Mesendoderm (in vitro differentiated cells): ENCODE measurements at regions not wholly inside any gene's neighbourhood (a gene's known extent, or its start where the extent isn't known, plus 50 kb on each side); places are given as distances from the start of the nearest gene placed in this dataset.
A peak's percentile ranks its signal among the peaks of the same experiment; 100 is the strongest.

Source experiments
- DNase-seq: peaks from one replicate; pipeline ENCODE4 v3.0.0; 2013
- H2AK5ac ChIP-seq: 2 replicates; pipeline ENCODE4 v1.6.1; 2013; ENCODE audit warnings: low read length, inconsistent platforms
- H2BK120ac ChIP-seq: 2 replicates; pipeline ENCODE4 v1.6.1; 2013; ENCODE audit warnings: low read depth, mild to moderate bottlenecking, low read length, moderate library complexity, mixed read lengths
- H2BK15ac ChIP-seq: replicated peaks from 2 replicates; pipeline ENCODE4 v1.6.1; 2013; ENCODE audit warnings: low read depth, mild to moderate bottlenecking, moderate library complexity
- H2BK5ac ChIP-seq: 2 replicates; pipeline ENCODE4 v1.6.1; 2013; ENCODE audit warnings: low read length, inconsistent platforms
- H3K18ac ChIP-seq: 2 replicates; pipeline ENCODE4 v1.6.1; 2013; ENCODE audit warnings: mild to moderate bottlenecking, low read length, mixed read lengths
- H3K23ac ChIP-seq: one replicate; pipeline ENCODE4 v1.6.1; 2013; ENCODE audit warnings: low read length
- H3K27ac ChIP-seq: 2 replicates; pipeline ENCODE4 v1.5.1; 2013; ENCODE audit warnings: low read depth, mild to moderate bottlenecking, inconsistent platforms, low read length, moderate library complexity
- H3K27me3 ChIP-seq: 2 replicates; pipeline ENCODE4 v1.6.1; 2013; ENCODE audit warnings: low read length, control low read depth, mild to moderate bottlenecking, inconsistent platforms; ENCODE audit not compliant: insufficient read depth, poor library complexity
- H3K36me3 ChIP-seq: 2 replicates; pipeline ENCODE4 v1.6.1; 2013; ENCODE audit warnings: low read length, inconsistent platforms; ENCODE audit not compliant: control insufficient read depth, insufficient read depth
- H3K4ac ChIP-seq: one replicate; pipeline ENCODE4 v1.6.1; 2013; ENCODE audit warnings: low read depth, mild to moderate bottlenecking, low read length, moderate library complexity
- H3K4me1 ChIP-seq: 2 replicates; pipeline ENCODE4 v1.6.1; 2013; ENCODE audit warnings: low read depth, low read length, inconsistent platforms; ENCODE audit not compliant: control insufficient read depth
- H3K4me2 ChIP-seq: 2 replicates; pipeline ENCODE4 v1.6.1; 2013; ENCODE audit warnings: low read length
- H3K4me3 ChIP-seq: 2 replicates; pipeline ENCODE4 v1.5.1; 2013; ENCODE audit warnings: mild to moderate bottlenecking, low read length
- H3K56ac ChIP-seq: one replicate; pipeline ENCODE4 v1.6.1; 2013; ENCODE audit warnings: low read length
- H3K79me1 ChIP-seq: 2 replicates; pipeline ENCODE4 v1.6.1; 2013; ENCODE audit warnings: low read length, inconsistent platforms
- H3K79me2 ChIP-seq: 2 replicates; pipeline ENCODE4 v1.6.1; 2013; ENCODE audit warnings: mild to moderate bottlenecking, low read length; ENCODE audit not compliant: control insufficient read depth, insufficient read depth
- H3K9ac ChIP-seq: 2 replicates; pipeline ENCODE4 v1.6.1; 2013; ENCODE audit warnings: low read length, inconsistent platforms
- H4K5ac ChIP-seq: one replicate; pipeline ENCODE4 v1.6.1; 2013; ENCODE audit warnings: low read length
- H4K8ac ChIP-seq: one replicate; pipeline ENCODE4 v1.6.1; 2013; ENCODE audit warnings: low read depth, mild to moderate bottlenecking, control low read depth, low read length, moderate library complexity
- WGBS: extraction: QIAGEN DNeasy Blood & Tissue Kit; methylation state at CpG from one replicate; pipeline ENCODE4 v1.1.7; 2013; ENCODE audit warnings: low lambda C conversion rate, missing lambda C conversion rate; ENCODE audit not compliant: insufficient coverage; ENCODE audit errors: extremely low coverage; 5-methylcytosine and 5-hydroxymethylcytosine counted together

DNA sequence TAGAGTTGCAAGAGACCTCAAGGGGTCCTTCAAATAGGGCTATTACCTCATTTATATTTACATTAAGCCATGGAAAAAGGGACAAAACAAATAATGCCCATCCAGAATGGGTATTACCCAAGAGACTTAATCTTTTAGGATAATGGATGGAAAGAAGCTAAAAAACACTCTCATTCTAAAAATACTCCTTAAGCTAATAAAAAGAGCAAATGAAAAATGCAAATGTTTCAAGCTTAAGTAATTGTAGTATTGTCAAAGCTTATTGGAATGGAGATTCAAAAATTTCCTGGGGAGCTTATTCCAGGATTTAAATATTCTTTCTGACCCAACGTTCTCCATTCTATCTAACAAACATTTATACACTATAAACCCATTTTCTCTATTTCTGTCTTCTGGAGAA is 107.8 kb upstream of the SPIN4 start:
- H4K8ac ChIP-seq = no peak overlapping the region
- H2BK5ac ChIP-seq = no peak overlapping the region
- no peaks in the 10 kb centered on the region for H3K79me2 ChIP-seq
- H3K18ac ChIP-seq = no peak overlapping the region
- no peak overlapping the region for H2BK15ac ChIP-seq
- H4K5ac ChIP-seq = no peak overlapping the region
- H3K23ac ChIP-seq = no peak overlapping the region
- no peak overlapping the region for H3K4me3 ChIP-seq
- no peak overlapping the region for H3K9ac ChIP-seq
- H3K4me1 ChIP-seq = no peaks in the 10 kb centered on the region
- H2AK5ac ChIP-seq = no peak overlapping the region
- H3K36me3 ChIP-seq = no peaks in the 10 kb centered on the region
- no peaks in the 10 kb centered on the region for H3K79me1 ChIP-seq
- H3K4me2 ChIP-seq = no peak overlapping the region
- no peak overlapping the region for H2BK120ac ChIP-seq
- DNase-seq = no peak
- no peak overlapping the region for H3K27ac ChIP-seq
- WGBS = no CpG with 5 or more reads among the region's 1 CpG
- no peak overlapping the region for H3K4ac ChIP-seq
- no peak overlapping the region for H3K56ac ChIP-seq
- H3K27me3 ChIP-seq = no peaks in the 10 kb centered on the region

- H3K36me3 ChIP-seq = no peaks in the 10 kb centered on the region
- WGBS = no CpG with 5 or more reads among the region's 3 CpGs
- no peak overlapping the region for H3K4ac ChIP-seq
Measured at GRCh38 chrX:63453571-63453970, 102.4 kb upstream of the SPIN4 start.

DNA sequence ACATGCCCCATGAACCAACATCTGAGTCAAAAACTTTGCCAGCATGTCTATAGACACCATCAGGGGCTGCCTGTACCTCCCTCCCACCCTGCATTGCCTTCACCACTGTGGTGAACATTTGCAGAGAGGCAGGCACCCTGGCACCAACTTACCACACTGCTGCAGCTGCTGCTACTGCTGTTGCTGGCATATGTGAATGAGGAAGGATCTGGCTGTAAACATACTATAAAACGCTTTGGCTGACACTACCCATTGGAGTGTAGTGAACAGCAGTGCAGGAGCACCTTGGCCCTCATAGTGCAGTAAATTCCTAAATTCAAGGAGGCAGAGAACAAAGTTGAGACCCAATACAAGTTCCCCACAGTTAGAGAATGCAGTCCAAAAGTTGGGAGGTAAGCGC is 90.6 kb upstream of the SPIN4 start:
- no peak overlapping the region for H3K23ac ChIP-seq
- no peak overlapping the region for H3K4me3 ChIP-seq
- no peak overlapping the region for H4K5ac ChIP-seq
- no peak overlapping the region for H2BK120ac ChIP-seq
- no peak overlapping the region for H3K4me2 ChIP-seq
- H3K79me1 ChIP-seq = no peaks in the 10 kb centered on the region
- H3K27ac ChIP-seq = no peak overlapping the region
- H3K56ac ChIP-seq = no peak overlapping the region
- H3K36me3 ChIP-seq = no peaks in the 10 kb centered on the region
- no CpG with 5 or more reads among the region's 2 CpGs for WGBS
- no peak overlapping the region for H4K8ac ChIP-seq
- no peak overlapping the region for H3K9ac ChIP-seq
- H3K27me3 ChIP-seq = no peaks in the 10 kb centered on the region
- H3K18ac ChIP-seq = no peak overlapping the region
- DNase-seq = no peak
- H2BK15ac ChIP-seq = no peak overlapping the region
- H2AK5ac ChIP-seq = no peak overlapping the region
- H3K4ac ChIP-seq = no peak overlapping the region
- no peaks in the 10 kb centered on the region for H3K79me2 ChIP-seq
- no peaks in the 10 kb centered on the region for H3K4me1 ChIP-seq
- no peak overlapping the region for H2BK5ac ChIP-seq

More at GRCh38 chrX:63453571-63453970, 102.4 kb upstream of the SPIN4 start:
- Histone ChIP-seq H3K27ac (no peak overlapping the region), H2BK5ac (no peak overlapping the region), H2BK15ac (no peak overlapping the region), H2AK5ac (no peak overlapping the region), H3K23ac (no peak overlapping the region), H3K56ac (no peak overlapping the region), H3K27me3 (no peaks in the 10 kb centered on the region), H3K18ac (no peak overlapping the region), H3K4me3 (no peak overlapping the region), H3K9ac (no peak overlapping the region), H3K4me2 (no peak overlapping the region), H2BK120ac (no peak overlapping the region), H3K4me1 (no peaks in the 10 kb centered on the region), H3K79me2 (no peaks in the 10 kb centered on the region), H3K79me1 (no peaks in the 10 kb centered on the region), H4K8ac (no peak overlapping the region), H4K5ac (no peak overlapping the region)
- DNase-seq = no peak

DNA sequence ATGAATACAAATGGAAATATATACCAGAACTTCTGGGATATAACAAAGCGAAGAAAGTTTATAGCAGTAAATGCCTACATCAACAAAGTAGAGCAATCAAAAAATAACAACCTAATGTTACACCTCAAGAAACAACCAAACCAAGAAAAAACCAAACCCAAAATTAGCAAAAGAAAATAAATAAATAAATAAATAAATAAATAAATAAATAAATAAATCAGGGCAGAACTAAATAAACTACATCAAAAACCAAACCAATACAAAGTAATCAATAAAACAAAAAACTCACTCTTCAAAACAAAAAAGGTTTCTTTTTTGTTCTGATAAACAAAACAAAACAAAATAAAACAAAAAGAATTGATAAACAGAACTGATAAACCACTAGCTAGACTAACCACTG is 88.4 kb upstream of the SPIN4 start:
- H3K36me3 ChIP-seq = no peaks in the 10 kb centered on the region
- no CpG with 5 or more reads among the region's 1 CpG for WGBS

DNA sequence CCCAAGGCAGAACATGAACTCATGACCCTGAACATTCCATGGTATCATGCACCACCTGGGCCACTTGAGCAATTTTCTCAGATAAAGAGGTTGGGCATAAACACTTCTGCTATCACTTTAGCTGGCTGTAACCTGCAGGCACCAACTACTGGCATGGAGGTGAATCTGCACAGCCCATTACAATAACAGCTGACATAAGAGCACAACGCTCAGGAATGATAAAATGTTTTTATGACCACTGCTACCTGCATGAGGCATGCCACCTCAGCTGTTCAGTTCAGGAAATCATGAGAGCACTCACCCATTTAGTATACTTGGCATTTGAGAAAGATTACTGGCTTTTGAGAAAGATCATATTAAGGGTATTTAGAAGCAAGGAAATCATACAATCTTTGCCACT is 85.7 kb upstream of the SPIN4 start:
- no peak overlapping the region for H3K9ac ChIP-seq
- H2AK5ac ChIP-seq = no peak overlapping the region
- no peak overlapping the region for H3K23ac ChIP-seq
- no peak overlapping the region for H3K4me2 ChIP-seq
- H3K79me2 ChIP-seq = no peaks in the 10 kb centered on the region
- no peak overlapping the region for H2BK120ac ChIP-seq
- no CpG with 5 or more reads among the region's 1 CpG for WGBS
- H2BK5ac ChIP-seq = no peak overlapping the region
- H3K27ac ChIP-seq = no peak overlapping the region
- no peaks in the 10 kb centered on the region for H3K36me3 ChIP-seq
- no peaks in the 10 kb centered on the region for H3K27me3 ChIP-seq
- no peak for DNase-seq
- no peak overlapping the region for H3K4me3 ChIP-seq
- H3K4me1 ChIP-seq = no peaks in the 10 kb centered on the region
- H4K8ac ChIP-seq = no peak overlapping the region
- no peak overlapping the region for H3K4ac ChIP-seq
- no peak overlapping the region for H3K56ac ChIP-seq
- no peak overlapping the region for H3K18ac ChIP-seq
- H3K79me1 ChIP-seq = no peaks in the 10 kb centered on the region
- no peak overlapping the region for H2BK15ac ChIP-seq
- H4K5ac ChIP-seq = no peak overlapping the region

More for the DNA sequence above, 88.4 kb upstream of the SPIN4 start:
- Histone ChIP-seq H2BK120ac (no peak overlapping the region), H3K9ac (no peak overlapping the region), H3K23ac (no peak overlapping the region), H3K27me3 (no peaks in the 10 kb centered on the region), H4K8ac (no peak overlapping the region), H3K79me1 (no peaks in the 10 kb centered on the region), H4K5ac (no peak overlapping the region), H3K4me2 (no peak overlapping the region), H3K56ac (no peak overlapping the region), H2AK5ac (no peak overlapping the region), H3K18ac (no peak overlapping the region), H3K79me2 (no peaks in the 10 kb centered on the region), H2BK5ac (no peak overlapping the region), H3K4me1 (no peaks in the 10 kb centered on the region), H3K27ac (no peak overlapping the region), H2BK15ac (no peak overlapping the region), H3K4ac (no peak overlapping the region), H3K4me3 (no peak overlapping the region)
- DNase-seq = no peak

- Histone ChIP-seq H3K79me1 (no peaks in the 10 kb centered on the region), H2AK5ac (no peak overlapping the region), H3K56ac (peak overlapping the region; percentile 49), H3K4me1 (no peaks in the 10 kb centered on the region), H3K23ac (no peak overlapping the region), H3K27ac (peak overlapping the region; percentile 86), H3K4ac (no peak overlapping the region), H3K9ac (no peak overlapping the region), H2BK5ac (no peak overlapping the region), H3K4me2 (no peak overlapping the region), H2BK15ac (no peak overlapping the region), H4K8ac (no peak overlapping the region), H3K36me3 (no peaks in the 10 kb centered on the region), H3K79me2 (no peaks in the 10 kb centered on the region), H3K27me3 (no peaks in the 10 kb centered on the region), H3K4me3 (no peak overlapping the region), H2BK120ac (no peak overlapping the region), H3K18ac (peak overlapping the region; percentile 80), H4K5ac (no peak overlapping the region)
- DNase-seq = peak; percentile 94
- WGBS = no CpG with 5 or more reads among the region's 6 CpGs
Measured at GRCh38 chrX:63434665-63435064, 83.5 kb upstream of the SPIN4 start.
